ENCODE measurements at regions not wholly inside any gene's neighbourhood (a gene's known extent, or its start where the extent isn't known, plus 50 kb on each side); places are given as distances from the start of the nearest gene placed in this dataset.

DNA sequence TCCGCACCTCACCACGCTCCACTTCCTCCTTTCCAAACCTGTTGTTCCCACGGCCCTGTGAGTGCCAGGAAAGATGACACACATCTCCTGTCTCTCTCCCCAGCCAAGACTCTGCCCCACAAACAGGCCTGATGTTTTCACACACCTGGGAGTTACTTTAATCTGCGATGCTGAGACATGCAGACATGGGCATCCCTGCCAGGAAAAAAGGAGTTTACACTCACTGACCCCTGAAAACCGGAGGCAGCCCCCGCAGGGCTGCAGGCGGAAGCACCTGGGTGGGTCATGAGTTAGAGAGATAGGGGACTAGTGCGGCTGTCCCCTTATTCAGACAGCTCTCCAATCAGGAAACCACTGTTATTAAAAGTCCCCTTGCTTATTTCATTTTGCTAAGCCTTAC is 106.4 kb upstream of the CARD11 start:
- BruUV-seq (replicated peaks) = no TSS peak
- no peak overlapping the region for H2BK5ac ChIP-seq (ENCODE audit: low read depth, low read length, poor library complexity, severe bottlenecking)
- no peak overlapping the region for H3K14ac ChIP-seq (replicated peaks; ENCODE audit: low read depth, low read length)
- no peak overlapping the region for H3K56ac ChIP-seq (ENCODE audit: extremely low read depth, insufficient read depth, low read length)
- H4K91ac ChIP-seq (ENCODE audit: insufficient read depth, low read depth, low read length) = no peak overlapping the region
- H3K9me3 ChIP-seq (ENCODE audit: control insufficient read depth, insufficient read depth, low read length) = no peaks in the 10 kb centered on the region
- H3K18ac ChIP-seq (ENCODE audit: low read depth, low read length) = no peak overlapping the region
- 29% methylated on average over 2 of the region's 8 CpGs; no CpG with 5 or more reads in 1 of the 2 experiments for WGBS, 2 experiments (ENCODE audit: extremely low coverage in 2 of 2, insufficient read length in 1 of 2)
- H3K79me1 ChIP-seq (ENCODE audit: low read depth in 1 of 2, low read length in 2 of 2) = no peaks in the 10 kb centered on the region
- DNase-seq = no peak
- H2BK20ac ChIP-seq (ENCODE audit: low read depth, low read length) = no peak overlapping the region
- ATAC-seq (ENCODE audit: low read depth) = no peak
- H3K27ac ChIP-seq (ENCODE audit: insufficient read depth, low read length) = no peak overlapping the region
- H2BK15ac ChIP-seq (ENCODE audit: low read depth, low read length) = no peak overlapping the region
- dilution Hi-C loops (cut with HindIII; ENCODE audit: low sequenced_read_pairs, unreplicated experiment) (no loop called here), intact Hi-C loops (cut with micrococcal nuclease) (loop anchor here (10.0 kb wide), 1 partner anchor 675 kb away; the partner anchor contains the start of gene GRIFIN), in situ Hi-C loops (cut with MboI; ENCODE audit: low sequenced_read_pairs) (loop anchor here (10.0 to 25.0 kb wide), 2 partner anchors 265 to 463 kb away; partner anchors contain the start of gene AMZ1)
- H2AK9ac ChIP-seq (replicated peaks; ENCODE audit: low read depth, low read length, poor library complexity) = no peak overlapping the region
- no peak overlapping the region for H3K4me2 ChIP-seq (ENCODE audit: low read depth, low read length)
- H3K4ac ChIP-seq (ENCODE audit: low read depth, low read length) = no peak overlapping the region
- H3K36me3 ChIP-seq (ENCODE audit: control insufficient read depth, insufficient read depth, low read length) = no peaks in the 10 kb centered on the region
- no peak overlapping the region for H4K5ac ChIP-seq (ENCODE audit: low read depth, low read length)
- H3K23ac ChIP-seq (ENCODE audit: low read depth, low read length) = no peak overlapping the region
- no peak overlapping the region for H4K8ac ChIP-seq (ENCODE audit: low read depth in 2 of 2, low read length in 2 of 2)
- no peaks in the 10 kb centered on the region for H3K9me1 ChIP-seq (ENCODE audit: insufficient read depth, low read length)
- H3K27me3 ChIP-seq (ENCODE audit: control insufficient read depth, insufficient read depth, low read length) = peaks cover 8% of the 10 kb centered on the region; the same call in 1 of the 2 replicates
- CTCF ChIA-PET = no interaction called here
- no peak overlapping the region for H2BK120ac ChIP-seq (ENCODE audit: low read depth, low read length)
- H2AFZ ChIP-seq (replicated peaks; ENCODE audit: low read length, poor library complexity) = no peak overlapping the region
- no peaks in the 10 kb centered on the region for H4K20me1 ChIP-seq (ENCODE audit: insufficient read depth, low read length)
- TF ChIP-seq RAD21 (IDR thresholded peaks at IDR 0.05; ENCODE audit: low read length) = no peak
- TF ChIP-seq MAZ (IDR thresholded peaks at IDR 0.05; ENCODE audit: borderline replicate concordance, low read depth, low read length) = no peak
- TF ChIP-seq, protein P1, sequence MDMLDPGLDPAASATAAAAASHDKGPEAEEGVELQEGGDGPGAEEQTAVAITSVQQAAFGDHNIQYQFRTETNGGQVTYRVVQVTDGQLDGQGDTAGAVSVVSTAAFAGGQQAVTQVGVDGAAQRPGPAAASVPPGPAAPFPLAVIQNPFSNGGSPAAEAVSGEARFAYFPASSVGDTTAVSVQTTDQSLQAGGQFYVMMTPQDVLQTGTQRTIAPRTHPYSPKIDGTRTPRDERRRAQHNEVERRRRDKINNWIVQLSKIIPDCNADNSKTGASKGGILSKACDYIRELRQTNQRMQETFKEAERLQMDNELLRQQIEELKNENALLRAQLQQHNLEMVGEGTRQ (IDR thresholded peaks at IDR 0.05; ENCODE audit: low read depth, low read length) = no peak
- TF ChIP-seq MAFK (IDR thresholded peaks at IDR 0.05; ENCODE audit: low read depth, low read length) = no peak
- TF ChIP-seq FOS (IDR thresholded peaks at IDR 0.05; ENCODE audit: low read depth, low read length) = no peak
- TF ChIP-seq, protein P2, sequence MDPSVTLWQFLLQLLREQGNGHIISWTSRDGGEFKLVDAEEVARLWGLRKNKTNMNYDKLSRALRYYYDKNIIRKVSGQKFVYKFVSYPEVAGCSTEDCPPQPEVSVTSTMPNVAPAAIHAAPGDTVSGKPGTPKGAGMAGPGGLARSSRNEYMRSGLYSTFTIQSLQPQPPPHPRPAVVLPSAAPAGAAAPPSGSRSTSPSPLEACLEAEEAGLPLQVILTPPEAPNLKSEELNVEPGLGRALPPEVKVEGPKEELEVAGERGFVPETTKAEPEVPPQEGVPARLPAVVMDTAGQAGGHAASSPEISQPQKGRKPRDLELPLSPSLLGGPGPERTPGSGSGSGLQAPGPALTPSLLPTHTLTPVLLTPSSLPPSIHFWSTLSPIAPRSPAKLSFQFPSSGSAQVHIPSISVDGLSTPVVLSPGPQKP (IDR thresholded peaks at IDR 0.05; ENCODE audit: borderline replicate concordance, low read depth, low read length) = no peak
- no peak overlapping the region for H2AK5ac ChIP-seq (ENCODE audit: low read depth, low read length)
- no peaks in the 10 kb centered on the region for H3K4me1 ChIP-seq (ENCODE audit: control insufficient read depth, insufficient read depth, low read length)
- H3K9ac ChIP-seq (ENCODE audit: low read depth, low read length) = no peak overlapping the region
- H3K4me3 ChIP-seq (ENCODE audit: insufficient read depth, low read depth, low read length) = no peak overlapping the region
- POLR2A ChIA-PET (ENCODE audit: unreplicated experiment) = no interaction called here
